ENCODE measurements at regions not wholly inside any gene's neighbourhood (a gene's known extent, or its start where the extent isn't known, plus 50 kb on each side); places are given as distances from the start of the nearest gene placed in this dataset.

DNA sequence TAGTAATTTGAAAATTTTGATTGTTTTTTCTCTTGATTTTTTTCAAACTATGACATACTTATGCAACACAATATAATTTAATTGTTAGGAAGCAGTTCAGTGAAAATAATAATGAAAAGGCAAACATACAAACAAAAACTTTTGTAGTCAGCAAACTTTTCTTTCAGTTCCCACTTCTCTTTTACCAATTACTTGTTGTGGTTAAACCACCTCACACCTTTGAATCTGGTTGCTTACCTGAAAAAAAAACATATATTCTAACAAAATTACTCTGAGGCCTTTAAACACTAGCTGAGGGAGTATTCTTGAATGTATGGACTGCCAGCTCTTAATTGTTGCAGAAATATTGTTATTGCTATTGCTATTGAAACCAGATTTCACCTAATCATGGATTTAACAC lies 266.2 kb upstream of the SEMA3C start:
- POLR2A ChIA-PET (ENCODE audit: partially characterized antibody), result no interaction called here
- Histone ChIP-seq H2BK15ac (ENCODE audit: low read length) (no peak overlapping the region), H3K9ac (replicated peaks in 1 of 4; ENCODE audit: extremely low read depth in 1 of 4, low read depth in 3 of 4, low read length in 3 of 4) (no peak overlapping the region), H3K4me1 (replicated peaks in 1 of 4; ENCODE audit: control insufficient read depth in 3 of 4, insufficient read depth in 4 of 4, low read length in 3 of 4) (no peaks in the 10 kb centered on the region), H4K91ac (replicated peaks; ENCODE audit: insufficient read length, low read length) (no peak overlapping the region), H3K23ac (ENCODE audit: insufficient read length) (no peak overlapping the region), H2AK5ac (ENCODE audit: low read depth, low read length) (no peak overlapping the region), H2AFZ (ENCODE audit: low read length) (no peak overlapping the region), H4K5ac (ENCODE audit: insufficient read length, low read depth, low read length) (no peak overlapping the region), H3K79me2 (ENCODE audit: control insufficient read depth in 1 of 2, insufficient read depth in 2 of 2, low read length in 2 of 2) (no peaks in the 10 kb centered on the region), H2BK12ac (ENCODE audit: low read depth, low read length) (no peak overlapping the region), H3K9me3 (ENCODE audit: insufficient read depth in 2 of 2, low read depth in 1 of 2, low read length in 1 of 2) (peaks cover 21 to 27% of the 10 kb centered on the region in 2 experiments), H3K23me2 (ENCODE audit: low read depth, low read length) (no peaks in the 10 kb centered on the region), H3K18ac (ENCODE audit: extremely low read depth, low read length) (no peak overlapping the region), H4K20me1 (replicated peaks in 1 of 2; ENCODE audit: control insufficient read depth in 1 of 2, insufficient read depth in 2 of 2, low read length in 2 of 2) (no peaks in the 10 kb centered on the region), H3K4me2 (ENCODE audit: insufficient read depth in 1 of 2, low read depth in 2 of 2, low read length in 2 of 2) (no peak overlapping the region), H3K79me1 (ENCODE audit: low read depth, low read length) (no peaks in the 10 kb centered on the region), H3K4me3 (ENCODE audit: extremely low read depth in 1 of 4, insufficient read depth in 2 of 4, low read depth in 3 of 4, low read length in 4 of 4) (no peak overlapping the region), H2BK5ac (ENCODE audit: low read depth, low read length) (no peak overlapping the region), H3K27me3 (replicated peaks in 1 of 4; ENCODE audit: control insufficient read depth in 3 of 4, extremely low read depth in 1 of 4, insufficient read depth in 3 of 4, low read length in 3 of 4) (no peaks in the 10 kb centered on the region), H3K14ac (ENCODE audit: insufficient read length) (no peak overlapping the region), H3K27ac (ENCODE audit: low read depth, low read length) (no peak overlapping the region), H2BK20ac (ENCODE audit: low read length) (no peak overlapping the region), H3K4ac (replicated peaks; ENCODE audit: insufficient read length, low read depth, low read length) (no peak overlapping the region), H2BK120ac (replicated peaks; ENCODE audit: low read depth, low read length) (no peak overlapping the region), H4K8ac (ENCODE audit: extremely low read depth, insufficient read depth, low read length) (no peak overlapping the region), H3K56ac (replicated peaks; ENCODE audit: insufficient read length, low read depth, low read length) (no peak overlapping the region), H3K36me3 (ENCODE audit: control insufficient read depth in 2 of 4, insufficient read depth in 4 of 4, low read length in 3 of 4) (peaks cover 0 to 9% (median 3%) of the 10 kb centered on the region in 4 experiments; a peak in 3 of 8 replicates)
- CTCF ChIA-PET (ENCODE audit: partially characterized antibody), result interaction anchor here (0.6 kb wide), 1 partner anchor 285 kb away, joined by 3 read pairs; no protein-coding TSS in a partner anchor
- no peak for FAIRE-seq
- TF ChIP-seq CBX5 (IDR thresholded peaks at IDR 0.05; ENCODE audit: low read depth, low read length) (no peak), RBBP5 (IDR thresholded peaks at IDR 0.05; ENCODE audit: borderline replicate concordance, low read depth, low read length) (no peak), KDM5A (IDR thresholded peaks at IDR 0.05; ENCODE audit: low read length) (no peak), TCF12 (IDR thresholded peaks at IDR 0.05; ENCODE audit: low read depth, low read length) (no peak), TAF1 (IDR thresholded peaks at IDR 0.05; ENCODE audit: low read depth, low read length) (no peak), SIN3A (conservative IDR thresholded peaks at IDR 0.05 in 1 of 2, IDR thresholded peaks at IDR 0.05 in 1 of 2; ENCODE audit: low read depth in 1 of 2, low read length in 2 of 2) (no peak), CREB1 (IDR thresholded peaks at IDR 0.05) (no peak), GABPA (IDR thresholded peaks at IDR 0.05; ENCODE audit: borderline replicate concordance, insufficient read depth, low read length) (no peak), HDAC2 (IDR thresholded peaks at IDR 0.05; ENCODE audit: borderline replicate concordance in 1 of 2, low read depth in 2 of 2, low read length in 2 of 2) (no peak), TAF7 (optimal IDR thresholded peaks at IDR 0.05; ENCODE audit: borderline replicate concordance, low read depth, low read length) (no peak)
- TF ChIP-seq, protein P1, sequence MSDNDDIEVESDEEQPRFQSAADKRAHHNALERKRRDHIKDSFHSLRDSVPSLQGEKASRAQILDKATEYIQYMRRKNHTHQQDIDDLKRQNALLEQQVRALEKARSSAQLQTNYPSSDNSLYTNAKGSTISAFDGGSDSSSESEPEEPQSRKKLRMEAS (IDR thresholded peaks at IDR 0.05), result no peak
- no peak for DNase-seq (ENCODE audit: low read depth in 1 of 2, low spot score in 2 of 2)
